ENCODE measurements at regions not wholly inside any gene's neighbourhood (a gene's known extent, or its start where the extent isn't known, plus 50 kb on each side); places are given as distances from the start of the nearest gene placed in this dataset.

DNA sequence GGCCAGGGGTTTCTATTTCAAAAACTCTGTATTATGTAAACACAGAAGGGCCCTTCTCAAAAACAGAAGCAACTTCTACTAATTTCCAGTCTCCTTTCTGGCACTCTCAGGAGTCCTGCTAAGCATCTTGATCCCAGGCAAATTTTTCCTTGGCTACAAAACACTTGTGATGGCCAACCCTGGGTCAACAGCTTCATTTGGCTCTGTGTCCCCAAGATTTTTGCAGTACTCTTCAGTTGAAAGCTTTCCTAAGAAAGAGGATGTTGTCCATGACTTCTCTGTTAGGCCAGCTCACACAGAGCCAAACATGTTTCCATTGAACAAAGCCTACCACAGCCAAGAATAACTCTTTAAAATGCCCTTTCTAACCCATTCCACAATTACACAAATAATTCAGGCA, 99.0 kb upstream of the EGR2 start:
- no peaks in the 10 kb centered on the region for H3K27me3 ChIP-seq
- DNase-seq (ENCODE audit: low spot score in 2 of 2) = no peak
- H3K9me3 ChIP-seq = no peaks in the 10 kb centered on the region
- peak overlapping the region in 1 of 2 donors; percentile 41 for H3K27ac ChIP-seq
- no peaks in the 10 kb centered on the region for H3K4me1 ChIP-seq
- intact Hi-C loops (cut with DNase I; ENCODE audit: low total_unique reads) = no loop called here
- H3K4me3 ChIP-seq = no peak overlapping the region
- TF ChIP-seq POLR2AphosphoS5 (IDR thresholded peaks at IDR 0.05) = no peak
- TF ChIP-seq, protein P1, sequence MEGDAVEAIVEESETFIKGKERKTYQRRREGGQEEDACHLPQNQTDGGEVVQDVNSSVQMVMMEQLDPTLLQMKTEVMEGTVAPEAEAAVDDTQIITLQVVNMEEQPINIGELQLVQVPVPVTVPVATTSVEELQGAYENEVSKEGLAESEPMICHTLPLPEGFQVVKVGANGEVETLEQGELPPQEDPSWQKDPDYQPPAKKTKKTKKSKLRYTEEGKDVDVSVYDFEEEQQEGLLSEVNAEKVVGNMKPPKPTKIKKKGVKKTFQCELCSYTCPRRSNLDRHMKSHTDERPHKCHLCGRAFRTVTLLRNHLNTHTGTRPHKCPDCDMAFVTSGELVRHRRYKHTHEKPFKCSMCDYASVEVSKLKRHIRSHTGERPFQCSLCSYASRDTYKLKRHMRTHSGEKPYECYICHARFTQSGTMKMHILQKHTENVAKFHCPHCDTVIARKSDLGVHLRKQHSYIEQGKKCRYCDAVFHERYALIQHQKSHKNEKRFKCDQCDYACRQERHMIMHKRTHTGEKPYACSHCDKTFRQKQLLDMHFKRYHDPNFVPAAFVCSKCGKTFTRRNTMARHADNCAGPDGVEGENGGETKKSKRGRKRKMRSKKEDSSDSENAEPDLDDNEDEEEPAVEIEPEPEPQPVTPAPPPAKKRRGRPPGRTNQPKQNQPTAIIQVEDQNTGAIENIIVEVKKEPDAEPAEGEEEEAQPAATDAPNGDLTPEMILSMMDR (IDR thresholded peaks at IDR 0.05) = no peak
- TF ChIP-seq POLR2A (IDR thresholded peaks at IDR 0.05) = no peak
- no peaks in the 10 kb centered on the region for H3K36me3 ChIP-seq

GRCh38 chr10:62912086-62912485, 95.9 kb upstream of the EGR2 start:
- TF ChIP-seq, protein P1 (IDR thresholded peaks at IDR 0.05) = no peak
- no peak for TF ChIP-seq POLR2A (IDR thresholded peaks at IDR 0.05)
- TF ChIP-seq POLR2AphosphoS5 (IDR thresholded peaks at IDR 0.05) = no peak

DNA sequence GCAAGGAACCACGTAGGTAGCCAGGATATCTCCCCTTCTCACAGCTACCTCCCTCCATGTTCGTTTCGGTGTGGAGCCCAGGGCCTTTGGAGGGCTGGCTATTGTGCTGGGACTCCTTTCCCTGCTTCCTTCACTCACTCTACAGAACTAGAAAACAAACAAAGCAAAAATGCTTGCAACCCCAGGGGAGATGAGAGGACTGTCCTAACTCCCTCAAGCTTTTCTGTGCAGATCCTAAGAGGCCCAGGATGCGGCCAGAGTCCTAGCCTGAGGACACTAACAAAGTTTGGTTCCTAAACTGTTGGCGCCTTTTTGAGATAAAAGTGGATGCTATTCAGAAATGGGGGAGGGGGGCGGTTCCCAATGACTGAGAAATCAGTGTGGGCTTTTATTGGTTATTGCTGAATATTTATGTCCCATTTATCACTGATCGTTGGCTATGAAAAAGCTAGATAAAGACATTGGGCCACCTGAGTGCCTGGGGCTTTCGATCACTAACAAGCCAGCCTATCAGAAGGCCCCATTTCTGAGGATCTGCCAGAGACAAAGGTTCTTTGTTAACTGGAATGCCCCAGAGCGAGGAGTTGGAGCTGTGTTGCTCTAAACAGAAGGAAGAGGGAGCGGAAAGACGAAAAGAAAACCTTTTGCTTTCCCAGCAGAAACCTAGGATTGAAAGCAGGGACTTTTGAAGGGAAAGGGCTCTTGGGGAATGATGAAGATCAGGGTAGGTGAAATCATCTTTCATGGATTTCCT, 95.2 kb upstream of the EGR2 start:
- intact Hi-C loops (cut with DNase I; ENCODE audit: low total_unique reads) = loop anchor here (1.0 kb wide), 1 partner anchor 10 kb away; no protein-coding TSS in a partner anchor
- H3K4me1 ChIP-seq = no peaks in the 10 kb centered on the region

More at GRCh38 chr10:62912086-62912485, 95.9 kb upstream of the EGR2 start:
- Histone ChIP-seq H3K9me3 (no peaks in the 10 kb centered on the region), H3K4me1 (no peaks in the 10 kb centered on the region), H3K36me3 (no peaks in the 10 kb centered on the region), H3K4me3 (no peak overlapping the region), H3K27ac (peak overlapping the region; percentile 72 to 83), H3K27me3 (no peaks in the 10 kb centered on the region)
- intact Hi-C loops (cut with DNase I; ENCODE audit: low total_unique reads) = no loop called here
- no peak for DNase-seq (ENCODE audit: low spot score in 2 of 2)

DNA sequence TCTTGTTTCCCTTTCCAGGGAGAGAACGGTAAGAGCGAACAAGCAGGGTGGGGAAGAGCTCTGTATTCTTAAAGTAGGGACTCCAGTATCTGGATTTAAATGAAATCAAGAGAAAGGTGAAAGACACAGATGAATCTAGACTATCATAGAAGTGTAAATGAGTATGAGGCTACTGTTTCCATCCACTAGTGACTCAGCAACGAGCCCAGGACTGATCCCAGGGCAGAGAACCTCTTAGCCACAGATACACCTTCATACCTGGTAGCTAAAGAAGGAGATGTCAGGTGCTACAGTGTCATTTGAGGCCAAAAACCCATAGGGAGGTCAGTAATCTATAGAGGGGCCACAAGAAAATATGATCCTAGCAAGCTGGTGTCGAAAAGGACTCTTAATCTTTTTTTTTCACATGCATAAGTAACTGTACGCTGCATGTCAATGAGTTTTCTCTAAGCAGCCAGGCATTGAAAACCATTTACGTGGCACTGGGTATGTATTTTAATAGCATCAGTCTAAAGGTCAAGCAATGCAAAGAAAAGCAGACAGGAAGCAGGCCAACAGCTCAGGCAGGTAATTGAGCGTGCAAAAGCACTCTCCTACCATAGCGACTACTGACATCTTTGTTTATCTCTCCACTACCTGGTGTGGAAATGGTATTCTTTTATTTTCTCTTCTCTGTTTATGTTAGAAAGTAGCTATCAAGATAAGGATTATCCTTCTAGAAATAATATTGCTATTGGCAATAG, 91.5 kb upstream of the EGR2 start:
- no peaks in the 10 kb centered on the region for H3K27me3 ChIP-seq
- H3K36me3 ChIP-seq = no peaks in the 10 kb centered on the region
- TF ChIP-seq POLR2A (IDR thresholded peaks at IDR 0.05) = no peak
- TF ChIP-seq POLR2AphosphoS5 (IDR thresholded peaks at IDR 0.05) = no peak
- TF ChIP-seq, protein P1 (IDR thresholded peaks at IDR 0.05) = no peak
- no peak for DNase-seq (ENCODE audit: low spot score in 2 of 2)
- no peaks in the 10 kb centered on the region for H3K4me1 ChIP-seq
- no peak overlapping the region for H3K27ac ChIP-seq
- H3K9me3 ChIP-seq = no peaks in the 10 kb centered on the region
- no peak overlapping the region for H3K4me3 ChIP-seq
- intact Hi-C loops (cut with DNase I; ENCODE audit: low total_unique reads) = no loop called here

More for the DNA sequence above, 95.2 kb upstream of the EGR2 start:
- no peaks in the 10 kb centered on the region for H3K9me3 ChIP-seq
- H3K27me3 ChIP-seq = no peaks in the 10 kb centered on the region
- TF ChIP-seq POLR2A (IDR thresholded peaks at IDR 0.05) (no peak), POLR2AphosphoS5 (IDR thresholded peaks at IDR 0.05) (no peak)
- TF ChIP-seq, protein P1 (IDR thresholded peaks at IDR 0.05) = no peak
- no peaks in the 10 kb centered on the region for H3K36me3 ChIP-seq
- peak in 1 of 2 donors; percentile 70 for DNase-seq (ENCODE audit: low spot score in 2 of 2)
- H3K27ac ChIP-seq = peak overlapping the region; percentile 72 to 83
- H3K4me3 ChIP-seq = no peak overlapping the region
